Ovary (tissue), 3 donors: ENCODE measurements at regions not wholly inside any gene's neighbourhood (a gene's known extent, or its start where the extent isn't known, plus 50 kb on each side); places are given as distances from the start of the nearest gene placed in this dataset.

ENCODE experiments used
- EP300 ChIP-seq: sonication (generic); formaldehyde crosslinking; IDR thresholded peaks from one replicate; pipeline ENCODE4 v1.6.1; 2017; ENCODE audit warnings: antibody characterized with exemption
- POLR2A ChIP-seq: fragments of 450-650 bp; IDR thresholded peaks from one replicate; pipeline ENCODE4 v1.6.1; 2017; ENCODE audit warnings: antibody characterized with exemption, mild to moderate bottlenecking, moderate library complexity
- TF ChIP-seq, protein P1 (sequence below), 3 donors: fragments of 450-650 bp in 2 of 3; fragments of 200-600 bp in 1 of 3; IDR thresholded peaks; one replicate each; pipeline versions ENCODE4 v1.5.1 to v1.8.0; 2016 to 2022; ENCODE audit warnings: antibody characterized with exemption in 3 of 3, mild to moderate bottlenecking in 1 of 3
- donor health status: DM: no; HTN: no; CAD: no.

- TF ChIP-seq, protein P1, sequence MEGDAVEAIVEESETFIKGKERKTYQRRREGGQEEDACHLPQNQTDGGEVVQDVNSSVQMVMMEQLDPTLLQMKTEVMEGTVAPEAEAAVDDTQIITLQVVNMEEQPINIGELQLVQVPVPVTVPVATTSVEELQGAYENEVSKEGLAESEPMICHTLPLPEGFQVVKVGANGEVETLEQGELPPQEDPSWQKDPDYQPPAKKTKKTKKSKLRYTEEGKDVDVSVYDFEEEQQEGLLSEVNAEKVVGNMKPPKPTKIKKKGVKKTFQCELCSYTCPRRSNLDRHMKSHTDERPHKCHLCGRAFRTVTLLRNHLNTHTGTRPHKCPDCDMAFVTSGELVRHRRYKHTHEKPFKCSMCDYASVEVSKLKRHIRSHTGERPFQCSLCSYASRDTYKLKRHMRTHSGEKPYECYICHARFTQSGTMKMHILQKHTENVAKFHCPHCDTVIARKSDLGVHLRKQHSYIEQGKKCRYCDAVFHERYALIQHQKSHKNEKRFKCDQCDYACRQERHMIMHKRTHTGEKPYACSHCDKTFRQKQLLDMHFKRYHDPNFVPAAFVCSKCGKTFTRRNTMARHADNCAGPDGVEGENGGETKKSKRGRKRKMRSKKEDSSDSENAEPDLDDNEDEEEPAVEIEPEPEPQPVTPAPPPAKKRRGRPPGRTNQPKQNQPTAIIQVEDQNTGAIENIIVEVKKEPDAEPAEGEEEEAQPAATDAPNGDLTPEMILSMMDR (IDR thresholded peaks at IDR 0.05), result no peak
- TF ChIP-seq POLR2A (no peak), EP300 (no peak)
Measured at GRCh38 chr19:31602548-31602947, 253.3 kb upstream of the TSHZ3 start.
